GM10266 (cell line): ENCODE measurements at regions not wholly inside any gene's neighbourhood (a gene's known extent, or its start where the extent isn't known, plus 50 kb on each side); places are given as distances from the start of the nearest gene placed in this dataset.

Experiments
- DNase-seq: peaks from one replicate; pipeline ENCODE4 v3.0.0; 2012; ENCODE audit errors: extremely low spot score
- TF ChIP-seq, protein P1 (sequence below): IDR thresholded peaks from 2 replicates; pipeline ENCODE4 v1.5.1; 2012; ENCODE audit warnings: mild to moderate bottlenecking, low read depth; ENCODE audit not compliant: control insufficient read depth, insufficient read depth; ENCODE audit errors: missing control alignments

DNA sequence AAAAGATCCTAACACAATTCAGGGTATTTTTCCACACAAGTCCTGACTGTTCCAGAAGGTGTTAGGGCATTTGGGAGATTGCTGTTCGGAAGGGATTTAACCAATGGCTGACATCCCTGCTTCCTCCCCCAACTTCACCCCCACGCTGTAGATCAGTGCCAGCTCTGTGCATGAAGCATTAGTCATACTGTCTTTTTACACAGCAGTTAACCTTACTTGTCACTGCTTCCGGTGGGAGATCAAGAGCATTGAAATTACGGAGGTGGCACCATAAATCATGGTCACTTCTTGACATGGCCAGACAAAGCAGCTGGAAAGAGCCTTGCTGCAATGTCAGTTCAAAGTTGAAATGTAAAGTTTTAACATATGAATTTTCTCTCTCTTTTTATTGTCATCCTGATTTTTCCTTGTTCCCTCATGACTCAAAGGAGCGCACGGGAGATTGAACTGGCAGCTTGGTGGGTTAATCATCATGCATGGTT lies 70.2 kb downstream of the HRH4 start:
- TF ChIP-seq, protein P1, sequence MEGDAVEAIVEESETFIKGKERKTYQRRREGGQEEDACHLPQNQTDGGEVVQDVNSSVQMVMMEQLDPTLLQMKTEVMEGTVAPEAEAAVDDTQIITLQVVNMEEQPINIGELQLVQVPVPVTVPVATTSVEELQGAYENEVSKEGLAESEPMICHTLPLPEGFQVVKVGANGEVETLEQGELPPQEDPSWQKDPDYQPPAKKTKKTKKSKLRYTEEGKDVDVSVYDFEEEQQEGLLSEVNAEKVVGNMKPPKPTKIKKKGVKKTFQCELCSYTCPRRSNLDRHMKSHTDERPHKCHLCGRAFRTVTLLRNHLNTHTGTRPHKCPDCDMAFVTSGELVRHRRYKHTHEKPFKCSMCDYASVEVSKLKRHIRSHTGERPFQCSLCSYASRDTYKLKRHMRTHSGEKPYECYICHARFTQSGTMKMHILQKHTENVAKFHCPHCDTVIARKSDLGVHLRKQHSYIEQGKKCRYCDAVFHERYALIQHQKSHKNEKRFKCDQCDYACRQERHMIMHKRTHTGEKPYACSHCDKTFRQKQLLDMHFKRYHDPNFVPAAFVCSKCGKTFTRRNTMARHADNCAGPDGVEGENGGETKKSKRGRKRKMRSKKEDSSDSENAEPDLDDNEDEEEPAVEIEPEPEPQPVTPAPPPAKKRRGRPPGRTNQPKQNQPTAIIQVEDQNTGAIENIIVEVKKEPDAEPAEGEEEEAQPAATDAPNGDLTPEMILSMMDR, result no peak
- no peak for DNase-seq

- DNase-seq, result no peak
- TF ChIP-seq, protein P1, result no peak
These were observed 73.8 kb downstream of the HRH4 start for GRCh38 chr18:24534271-24534670.

DNA sequence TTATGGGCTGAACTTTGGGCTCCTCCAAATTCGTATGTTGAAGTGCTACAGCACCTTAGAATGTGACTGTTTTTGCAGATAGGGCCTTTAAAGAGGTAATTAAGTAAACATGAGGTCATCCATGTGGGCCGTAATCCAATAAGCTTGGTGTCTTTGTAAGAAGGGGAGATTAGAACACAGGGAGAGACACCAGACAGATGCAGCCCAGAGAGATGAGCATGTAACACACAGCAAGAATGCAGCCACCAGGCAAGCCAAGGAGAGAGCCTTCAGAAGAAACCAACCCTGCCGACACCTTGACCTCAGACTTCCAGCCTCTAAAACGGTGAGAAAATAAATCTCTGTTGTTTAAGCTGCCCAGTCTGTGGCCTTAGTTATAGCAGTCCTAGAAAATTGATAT lies 74.3 kb downstream of the HRH4 start:
- TF ChIP-seq, protein P1, result no peak
- no peak for DNase-seq

DNA sequence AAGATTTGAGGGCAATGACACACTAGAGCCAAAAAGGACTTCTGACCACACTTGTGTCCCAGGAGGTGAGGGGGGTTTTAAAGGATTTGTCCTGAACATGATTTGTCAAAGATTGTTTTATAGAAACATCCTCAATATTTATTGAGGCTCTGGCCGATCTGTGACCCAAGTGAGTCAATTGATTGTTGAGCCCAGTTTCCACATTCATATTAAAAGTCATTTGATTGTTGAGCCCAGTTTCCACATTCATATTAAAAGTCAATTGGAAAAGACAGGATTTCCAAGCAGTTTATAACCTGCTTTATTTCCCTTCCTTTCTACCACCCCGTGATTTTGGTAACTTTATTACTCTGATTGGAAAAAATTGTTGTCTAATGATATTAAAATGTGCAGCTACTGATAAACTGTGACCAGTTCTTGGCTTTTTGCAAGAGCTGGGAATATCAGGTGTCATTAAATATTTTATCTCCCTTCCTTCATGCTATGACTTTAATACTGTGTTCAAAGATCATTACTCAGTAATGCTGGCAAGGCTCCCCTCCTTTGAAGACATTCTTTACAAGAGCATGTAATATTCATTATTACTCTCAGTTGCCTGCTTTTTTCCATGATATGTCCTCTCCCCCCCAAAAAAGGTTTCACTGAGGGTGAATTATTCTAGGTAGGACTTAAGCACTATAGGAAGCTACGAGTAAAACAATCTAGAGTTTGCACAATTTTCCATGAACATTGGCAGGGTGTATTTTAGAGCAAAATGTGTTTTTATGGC lies 75.3 kb downstream of the HRH4 start:
- DNase-seq, result no peak

GRCh38 chr18:24536326-24536725 lies 75.9 kb downstream of the HRH4 start:
- TF ChIP-seq, protein P1, result no peak
- DNase-seq, result no peak

More for the DNA sequence above, 75.3 kb downstream of the HRH4 start:
- TF ChIP-seq, protein P1, result no peak

DNA sequence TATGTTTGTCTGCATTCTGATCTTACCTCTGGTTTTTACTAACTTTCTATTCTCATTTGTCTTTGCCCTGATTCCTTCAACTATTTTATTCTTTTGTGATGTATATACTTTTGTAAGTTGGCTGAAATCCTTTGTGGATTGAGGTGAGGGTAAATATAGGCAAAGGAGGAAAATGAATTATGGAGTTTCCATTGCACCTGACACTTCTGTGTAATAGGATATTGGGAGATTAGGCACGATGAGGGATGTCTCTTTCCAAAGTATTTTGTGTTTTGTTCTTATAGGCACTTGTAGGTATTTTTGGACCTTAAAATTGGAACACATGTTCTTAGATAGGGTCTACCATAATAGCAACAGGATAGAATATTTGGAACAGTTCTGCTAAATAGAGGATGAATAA lies 76.4 kb downstream of the HRH4 start:
- TF ChIP-seq, protein P1, result no peak
- no peak for DNase-seq
